Pancreas (tissue), 10 donors: ENCODE measurements at regions not wholly inside any gene's neighbourhood (a gene's known extent, or its start where the extent isn't known, plus 50 kb on each side); places are given as distances from the start of the nearest gene placed in this dataset.

Experiments used
- ATAC-seq, 4 donors: fragments of 200-7000 bp; cut with Tn5 transposase; one replicate each; pipeline versions ENCODE4 v1.8.0 to v1.9.1; 2020; ENCODE audit warnings: mild to moderate bottlenecking in 4 of 4, moderate library complexity in 4 of 4
- DNase-seq, 6 donors: peaks; one replicate each; pipeline ENCODE4 v3.0.0-alpha.2; 2020
- FAIRE-seq: peaks from 2 replicates; lab custom pipeline; 2012; peaks lifted over from hg19 to GRCh38; lab: Jason Lieb, UNC
- H3K27ac ChIP-seq, 4 donors: fragments of 200-600 bp; sonication (generic); 1 replicate in 3 of 4; 2 replicates in 1 of 4; pipeline versions ENCODE4 v1.5.0 to v1.8.0; 2020
- H3K27me3 ChIP-seq, 4 donors: fragments of 200-600 bp; one replicate each; pipeline ENCODE4 v1.8.0; 2021
- H3K36me3 ChIP-seq, 3 donors: fragments of 200-600 bp; sonication (generic) in 1 of 3; one replicate each; pipeline versions ENCODE4 v1.5.0 to v1.8.0; 2020 to 2021
- H3K4me1 ChIP-seq, 3 donors: fragments of 200-600 bp; one replicate each; pipeline ENCODE4 v1.8.0; 2021
- H3K4me3 ChIP-seq, 4 donors: fragments of 200-600 bp; sonication (generic) in 2 of 4; one replicate each; pipeline versions ENCODE4 v1.5.0 to v1.8.0; 2020 to 2021
- H3K9me3 ChIP-seq, 4 donors: fragments of 200-600 bp; one replicate each; pipeline ENCODE4 v1.8.0; 2021
- CTCF ChIP-seq, 4 donors: fragments of 200-600 bp; sonication (generic) in 3 of 4; IDR thresholded peaks; one replicate each; pipeline versions ENCODE4 v1.5.0 to v1.8.0; 2021; ENCODE audit warnings: antibody characterized with exemption in 4 of 4
- WGBS, 2 donors: extraction: QIAGEN DNeasy Blood & Tissue Kit; methylation state at CpG; one replicate each; pipeline ENCODE4 v1.1.7; 2013; 5-methylcytosine and 5-hydroxymethylcytosine counted together
- intact Hi-C, 3 donors: fragments of 100-400 bp; cut with DNase I; formaldehyde crosslinking; loops; one replicate each; pipeline versions ENCODE4 v1.11.1 to v1.14.2; 2022
- donor health status: healthy with polysubstance abuse.
- donor health status: DM: no; HTN: no; CAD: no; lungs with moderate emphysema.
- donor health status: DM: no; HTN: no; CAD: no.
- donor health status: control.
- donor health status: control.
- donor health status: Bipolar disorder and iron deficiency.
- donor health status: DM: yes; HTN: yes; CAD: no.
- donor health status: DM: no; HTN: no; CAD: no.
- donor health status: DM: no; HTN: no; CAD: no.
- donor health status: DM: yes; HTN: yes; CAD: no.

GRCh38 chr6:81487489-81487888 lies 265.0 kb downstream of the TENT5A start:
- intact Hi-C loops, result no loop called here
- ATAC-seq (peak; percentile 83 to 98 (median 92)), FAIRE-seq (no peak), DNase-seq (peak in 5 of 6 donors; percentile 16 to 53 (median 44))
- H3K4me3 ChIP-seq, result peak overlapping the region in 1 of 4 donors; percentile 7
- WGBS, 2 donors, result 34 to 35% methylated on average over 1 of the region's 1 CpG
- no peak for TF ChIP-seq CTCF (IDR thresholded peaks at IDR 0.05)
- peaks cover 0 to 6% (median 0%) of the 10 kb centered on the region in 3 donors for H3K4me1 ChIP-seq
- no peak overlapping the region for H3K27ac ChIP-seq
- no peaks in the 10 kb centered on the region for H3K36me3 ChIP-seq
- H3K27me3 ChIP-seq, result no peaks in the 10 kb centered on the region
- H3K9me3 ChIP-seq, result no peaks in the 10 kb centered on the region

DNA sequence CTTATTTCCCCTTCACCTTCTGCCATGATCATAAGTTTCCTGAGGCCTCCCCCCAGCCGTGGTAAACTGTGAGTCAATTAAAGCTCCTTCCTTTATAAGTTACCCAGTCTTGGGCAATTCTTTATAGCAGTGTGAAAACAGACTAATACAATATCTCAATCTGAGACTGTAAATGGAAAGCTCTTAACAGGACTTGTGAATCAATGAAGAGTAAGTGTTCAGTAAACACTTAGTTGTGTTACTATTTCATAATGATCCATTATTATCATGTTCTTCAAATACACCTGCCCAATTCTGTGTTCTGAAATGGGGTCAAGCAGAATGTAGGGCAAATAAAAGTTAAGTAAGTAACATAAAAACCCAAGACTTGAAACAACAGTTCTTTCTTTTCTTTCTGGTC lies 266.2 kb downstream of the TENT5A start:
- no peaks in the 10 kb centered on the region for H3K4me1 ChIP-seq
- no peak for FAIRE-seq
- H3K9me3 ChIP-seq, result no peaks in the 10 kb centered on the region
- no peaks in the 10 kb centered on the region for H3K27me3 ChIP-seq
- intact Hi-C loops, result no loop called here
- WGBS, 2 donors, result 40 to 58% methylated on average over 1 of the region's 1 CpG
- no peak for TF ChIP-seq CTCF (IDR thresholded peaks at IDR 0.05)
- H3K36me3 ChIP-seq, result no peaks in the 10 kb centered on the region
- H3K4me3 ChIP-seq, result no peak overlapping the region
- no peak for ATAC-seq
- no peak overlapping the region for H3K27ac ChIP-seq
- no peak for DNase-seq

DNA sequence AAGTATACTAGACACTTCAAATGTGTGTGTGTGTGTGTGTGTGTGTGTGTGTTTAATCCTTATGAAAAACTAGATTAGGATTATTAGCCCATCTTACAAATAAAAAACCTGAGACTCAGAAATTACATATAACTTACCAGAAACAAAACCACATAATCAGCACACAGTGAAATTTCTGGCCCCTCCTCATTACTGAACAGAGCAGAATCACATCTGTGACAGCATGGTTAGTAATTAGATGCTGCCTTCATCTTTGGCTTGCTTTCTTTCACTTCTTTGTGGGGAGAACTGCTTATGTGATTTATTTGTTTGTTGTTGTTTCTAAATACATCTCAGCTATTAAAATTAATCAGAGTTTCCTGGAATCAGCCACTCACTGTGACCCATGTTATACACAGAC lies 267.1 kb downstream of the TENT5A start:
- DNase-seq (no peak), FAIRE-seq (no peak), ATAC-seq (no peak)
- Histone ChIP-seq H3K4me3 (no peak overlapping the region), H3K4me1 (no peaks in the 10 kb centered on the region), H3K27ac (no peak overlapping the region), H3K27me3 (no peaks in the 10 kb centered on the region), H3K36me3 (no peaks in the 10 kb centered on the region), H3K9me3 (no peaks in the 10 kb centered on the region)
- TF ChIP-seq CTCF (IDR thresholded peaks at IDR 0.05), result no peak
- intact Hi-C loops, result no loop called here

- DNase-seq, result no peak
- TF ChIP-seq CTCF (IDR thresholded peaks at IDR 0.05), result no peak
- ATAC-seq, result no peak
- Histone ChIP-seq H3K27me3 (no peaks in the 10 kb centered on the region), H3K9me3 (no peaks in the 10 kb centered on the region), H3K4me1 (no peaks in the 10 kb centered on the region), H3K27ac (no peak overlapping the region), H3K4me3 (no peak overlapping the region), H3K36me3 (no peaks in the 10 kb centered on the region)
- intact Hi-C loops, result no loop called here
- FAIRE-seq, result no peak
These were observed 268.2 kb downstream of the TENT5A start for GRCh38 chr6:81484251-81484650.

- H3K27ac ChIP-seq, result no peak overlapping the region
- no peak for FAIRE-seq
- intact Hi-C loops, result no loop called here
- H3K27me3 ChIP-seq, result no peaks in the 10 kb centered on the region
- no peaks in the 10 kb centered on the region for H3K4me1 ChIP-seq
- no peaks in the 10 kb centered on the region for H3K36me3 ChIP-seq
- H3K9me3 ChIP-seq, result no peaks in the 10 kb centered on the region
- DNase-seq, result no peak
- no peak for ATAC-seq
- no peak for TF ChIP-seq CTCF (IDR thresholded peaks at IDR 0.05)
- H3K4me3 ChIP-seq, result no peak overlapping the region
These were observed 272.3 kb downstream of the TENT5A start for GRCh38 chr6:81480139-81480538.
